ENCODE measurements at regions not wholly inside any gene's neighbourhood (a gene's known extent, or its start where the extent isn't known, plus 50 kb on each side); places are given as distances from the start of the nearest gene placed in this dataset.

DNA sequence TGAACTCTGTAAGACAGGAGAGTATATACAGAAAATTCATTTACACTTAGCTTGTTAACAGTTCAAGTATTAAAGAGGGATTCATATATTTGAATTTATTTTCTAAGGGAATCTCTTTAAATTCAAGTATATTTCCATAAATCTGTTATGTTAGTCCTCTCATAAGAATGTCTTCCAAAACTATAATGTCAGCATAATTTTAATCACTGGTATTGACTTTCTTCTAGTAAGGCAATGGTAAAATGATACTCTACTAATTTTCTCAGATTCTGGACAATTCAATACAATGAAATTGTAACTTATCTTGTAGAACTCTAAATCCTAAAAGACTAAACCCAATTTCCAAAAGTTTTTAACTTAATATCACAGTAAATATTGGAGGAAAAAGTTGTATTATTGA is 66.3 kb upstream of the EPHA6 start:
- Histone ChIP-seq H3K4me1 (ENCODE audit: insufficient read depth, low read length, poor library complexity, severe bottlenecking) (no peaks in the 10 kb centered on the region), H3K27me3 (replicated peaks; ENCODE audit: insufficient read depth, low read depth, low read length, poor library complexity) (no peaks in the 10 kb centered on the region), H3K27ac (ENCODE audit: low read depth, low read length, poor library complexity, severe bottlenecking) (no peak overlapping the region), H3K36me3 (ENCODE audit: insufficient read depth, low read length, poor library complexity, severe bottlenecking) (no peaks in the 10 kb centered on the region), H3K9me3 (ENCODE audit: low read depth, low read length, poor library complexity, severe bottlenecking) (peaks cover 7% of the 10 kb centered on the region), H3K4me3 (ENCODE audit: low read depth, low read length, poor library complexity, severe bottlenecking) (no peak overlapping the region)
- ChIA-PET POLR2A (ENCODE audit: low non-redundant PET) (no interaction called here), CTCF (no interaction called here)
- no TSS peak for BruUV-seq (replicated peaks)
- TF ChIP-seq EZH2 (IDR thresholded peaks at IDR 0.05; ENCODE audit: borderline replicate concordance, low read depth, low read length, poor library complexity, severe bottlenecking): no peak
- TF ChIP-seq, protein P1, sequence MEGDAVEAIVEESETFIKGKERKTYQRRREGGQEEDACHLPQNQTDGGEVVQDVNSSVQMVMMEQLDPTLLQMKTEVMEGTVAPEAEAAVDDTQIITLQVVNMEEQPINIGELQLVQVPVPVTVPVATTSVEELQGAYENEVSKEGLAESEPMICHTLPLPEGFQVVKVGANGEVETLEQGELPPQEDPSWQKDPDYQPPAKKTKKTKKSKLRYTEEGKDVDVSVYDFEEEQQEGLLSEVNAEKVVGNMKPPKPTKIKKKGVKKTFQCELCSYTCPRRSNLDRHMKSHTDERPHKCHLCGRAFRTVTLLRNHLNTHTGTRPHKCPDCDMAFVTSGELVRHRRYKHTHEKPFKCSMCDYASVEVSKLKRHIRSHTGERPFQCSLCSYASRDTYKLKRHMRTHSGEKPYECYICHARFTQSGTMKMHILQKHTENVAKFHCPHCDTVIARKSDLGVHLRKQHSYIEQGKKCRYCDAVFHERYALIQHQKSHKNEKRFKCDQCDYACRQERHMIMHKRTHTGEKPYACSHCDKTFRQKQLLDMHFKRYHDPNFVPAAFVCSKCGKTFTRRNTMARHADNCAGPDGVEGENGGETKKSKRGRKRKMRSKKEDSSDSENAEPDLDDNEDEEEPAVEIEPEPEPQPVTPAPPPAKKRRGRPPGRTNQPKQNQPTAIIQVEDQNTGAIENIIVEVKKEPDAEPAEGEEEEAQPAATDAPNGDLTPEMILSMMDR (conservative IDR thresholded peaks at IDR 0.05; ENCODE audit: low read depth, low read length): no peak
- no peak for DNase-seq (ENCODE audit: low spot score)
- intact Hi-C loops (cut with micrococcal nuclease; ENCODE audit: unreplicated experiment): no loop called here

DNA sequence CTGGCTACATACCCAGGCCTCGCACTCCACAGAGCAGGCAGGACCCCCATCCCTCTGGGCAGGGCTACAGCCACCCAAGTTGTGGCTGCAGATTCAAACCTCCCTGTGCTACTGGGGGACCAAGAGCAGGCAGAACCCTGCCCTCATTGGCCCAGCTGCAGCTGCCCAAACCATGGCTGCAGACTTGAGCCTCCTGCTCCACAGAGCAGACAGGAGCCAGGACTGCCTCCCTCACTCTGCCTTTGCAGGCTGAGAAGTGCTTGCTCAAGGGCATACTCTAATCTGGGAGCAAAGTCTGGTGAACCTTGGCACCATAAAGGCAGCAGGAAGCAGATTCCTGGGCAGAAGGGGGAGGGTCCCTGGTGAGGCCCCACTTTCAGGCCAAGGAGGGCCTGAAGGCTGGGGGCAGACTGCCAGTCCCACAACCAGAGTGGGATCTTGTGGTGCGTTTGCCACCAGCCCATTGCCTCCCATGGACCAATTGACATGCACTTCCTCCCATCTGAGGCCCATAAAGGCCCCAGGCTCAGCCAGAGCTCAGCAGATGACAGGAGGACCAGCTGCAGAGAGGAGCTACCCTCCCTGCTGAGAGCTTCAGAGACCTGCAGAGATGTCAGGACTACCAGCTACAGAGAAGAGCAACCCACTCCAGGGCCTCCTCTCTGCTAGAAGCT is 64.2 kb upstream of the EPHA6 start:
- ChIA-PET CTCF (no interaction called here), POLR2A (ENCODE audit: low non-redundant PET) (interaction anchor here (0.7 kb wide), 1 partner anchor 1450 kb away, joined by 3 read pairs; no protein-coding TSS in a partner anchor)
- intact Hi-C loops (cut with micrococcal nuclease; ENCODE audit: unreplicated experiment): no loop called here

DNA sequence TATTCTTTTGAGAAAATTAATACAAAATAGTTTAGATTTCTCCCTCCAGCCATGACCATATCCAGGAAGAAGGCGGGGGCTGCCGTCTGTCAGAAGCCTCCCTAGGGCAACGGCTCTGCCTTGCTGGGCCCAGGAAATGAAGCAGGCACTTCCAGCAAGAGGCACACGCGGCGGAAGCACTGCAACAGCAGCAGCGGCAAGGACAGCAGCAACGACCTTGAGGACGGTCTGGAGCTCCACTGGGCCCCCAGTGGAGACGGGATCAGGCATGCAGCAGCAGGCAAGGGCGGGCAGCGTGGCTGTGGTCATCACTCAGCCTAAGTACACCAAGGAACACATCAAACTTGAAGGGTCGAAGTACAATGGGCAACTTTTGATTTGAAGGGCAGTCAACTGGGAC is 61.3 kb upstream of the EPHA6 start:
- BruUV-seq (replicated peaks): no TSS peak
- Histone ChIP-seq H3K27me3 (replicated peaks; ENCODE audit: insufficient read depth, low read depth, low read length, poor library complexity) (no peaks in the 10 kb centered on the region), H3K4me3 (ENCODE audit: low read depth, low read length, poor library complexity, severe bottlenecking) (no peak overlapping the region), H3K36me3 (ENCODE audit: insufficient read depth, low read length, poor library complexity, severe bottlenecking) (no peaks in the 10 kb centered on the region), H3K4me1 (ENCODE audit: insufficient read depth, low read length, poor library complexity, severe bottlenecking) (no peaks in the 10 kb centered on the region), H3K27ac (ENCODE audit: low read depth, low read length, poor library complexity, severe bottlenecking) (no peak overlapping the region), H3K9me3 (ENCODE audit: low read depth, low read length, poor library complexity, severe bottlenecking) (peaks cover 4% of the 10 kb centered on the region)
- intact Hi-C loops (cut with micrococcal nuclease; ENCODE audit: unreplicated experiment): no loop called here
- no peak for DNase-seq (ENCODE audit: low spot score)
- CTCF ChIA-PET: no interaction called here
- POLR2A ChIA-PET (ENCODE audit: low non-redundant PET): no interaction called here
- TF ChIP-seq EZH2 (IDR thresholded peaks at IDR 0.05; ENCODE audit: borderline replicate concordance, low read depth, low read length, poor library complexity, severe bottlenecking): no peak
- TF ChIP-seq, protein P1 (conservative IDR thresholded peaks at IDR 0.05; ENCODE audit: low read depth, low read length): no peak

More for the DNA sequence above, 64.2 kb upstream of the EPHA6 start:
- H3K27ac ChIP-seq (ENCODE audit: low read depth, low read length, poor library complexity, severe bottlenecking): no peak overlapping the region
- no peaks in the 10 kb centered on the region for H3K36me3 ChIP-seq (ENCODE audit: insufficient read depth, low read length, poor library complexity, severe bottlenecking)
- H3K9me3 ChIP-seq (ENCODE audit: low read depth, low read length, poor library complexity, severe bottlenecking): peaks cover 7% of the 10 kb centered on the region
- no peaks in the 10 kb centered on the region for H3K4me1 ChIP-seq (ENCODE audit: insufficient read depth, low read length, poor library complexity, severe bottlenecking)
- no peak for TF ChIP-seq EZH2 (IDR thresholded peaks at IDR 0.05; ENCODE audit: borderline replicate concordance, low read depth, low read length, poor library complexity, severe bottlenecking)
- TF ChIP-seq, protein P1 (conservative IDR thresholded peaks at IDR 0.05; ENCODE audit: low read depth, low read length): no peak
- H3K27me3 ChIP-seq (replicated peaks; ENCODE audit: insufficient read depth, low read depth, low read length, poor library complexity): no peaks in the 10 kb centered on the region
- no TSS peak for BruUV-seq (replicated peaks)
- no peak overlapping the region for H3K4me3 ChIP-seq (ENCODE audit: low read depth, low read length, poor library complexity, severe bottlenecking)
- DNase-seq (ENCODE audit: low spot score): no peak
